ENCODE measurements at regions not wholly inside any gene's neighbourhood (a gene's known extent, or its start where the extent isn't known, plus 50 kb on each side); places are given as distances from the start of the nearest gene placed in this dataset.

- no peak for DNase-seq
These were observed 119.5 kb upstream of the RIMBP3 start for GRCh38 chr22:18731075-18731666.

GRCh38 chr22:18730410-18730809 is 118.7 kb upstream of the RIMBP3 start:
- DNase-seq, result peak; percentile 59
